Upper lobe of left lung (tissue), 4 donors: ENCODE measurements at regions not wholly inside any gene's neighbourhood (a gene's known extent, or its start where the extent isn't known, plus 50 kb on each side); places are given as distances from the start of the nearest gene placed in this dataset.

Source experiments
- CTCF ChIP-seq, 6 experiments: fragments of 450-650 bp in 4 of 6; fragments of 200-600 bp in 2 of 6; sonication (generic) in 2 of 6; IDR thresholded peaks; one replicate each; pipeline ENCODE4 v1.5.1; 2016 to 2019; ENCODE audit warnings: antibody characterized with exemption in 6 of 6
- POLR2A ChIP-seq, 4 donors: fragments of 450-650 bp; IDR thresholded peaks; one replicate each; pipeline ENCODE4 v1.5.1; 2016 to 2017; ENCODE audit warnings: antibody characterized with exemption in 4 of 4, mild to moderate bottlenecking in 2 of 4

DNA sequence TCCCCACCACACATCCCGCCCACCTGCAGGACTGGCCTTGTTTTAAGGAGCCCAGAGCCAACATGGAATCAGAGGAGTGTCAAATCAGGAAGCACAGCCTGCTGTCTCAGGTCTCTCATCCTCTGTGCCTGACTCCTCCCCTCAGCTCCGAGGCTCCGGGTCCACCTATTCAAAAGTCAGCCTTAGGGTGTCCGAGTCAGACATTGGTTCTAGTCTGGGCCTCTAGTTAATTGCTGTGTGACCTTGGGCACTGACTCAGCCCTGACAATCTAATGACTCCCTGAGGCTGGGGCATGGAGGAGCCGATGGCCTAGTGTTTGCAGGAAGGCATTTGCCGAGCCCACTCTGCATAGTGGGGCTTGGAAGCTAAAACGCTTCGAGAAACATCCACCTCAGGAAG, 223.1 kb upstream of the PPP2R2D start:
- no peak for TF ChIP-seq POLR2A (IDR thresholded peaks at IDR 0.05)
- TF ChIP-seq CTCF (IDR thresholded peaks at IDR 0.05), result no peak
